SK-N-SH (cell line): ENCODE measurements at regions not wholly inside any gene's neighbourhood (a gene's known extent, or its start where the extent isn't known, plus 50 kb on each side); places are given as distances from the start of the nearest gene placed in this dataset.

Experiments
- CHD2 ChIP-seq: fragments of 150-350 bp; IDR thresholded peaks from 2 replicates; pipeline ENCODE4 v1.6.1; 2018; ENCODE audit warnings: low read length; ENCODE audit not compliant: partially characterized antibody
- EP300 ChIP-seq, 2 experiments: IDR thresholded peaks; 2 replicates each; pipeline versions ENCODE4 v1.4.0 to v1.6.1; 2012; ENCODE audit warnings: borderline replicate concordance in 1 of 2, low read depth in 1 of 2, low read length in 1 of 2
- EZH2phosphoT487 ChIP-seq: fragments of 200-600 bp; sonication (generic); IDR thresholded peaks from 2 replicates; pipeline ENCODE4 v1.6.1; 2017; ENCODE audit warnings: low read depth, mixed run types, mild to moderate bottlenecking, antibody characterized with exemption, moderate library complexity, borderline replicate concordance
- MXI1 ChIP-seq: IDR thresholded peaks from 2 replicates; pipeline ENCODE4 v1.6.1; 2012; ENCODE audit warnings: mild to moderate bottlenecking, low read depth, low read length, improper control_type of control experiment
- POLR2AphosphoS5 ChIP-seq: IDR thresholded peaks from 2 replicates; pipeline ENCODE4 v1.6.1; 2012; ENCODE audit warnings: low read depth, low read length
- RCOR1 ChIP-seq: fragments of 150-350 bp; IDR thresholded peaks from 2 replicates; pipeline ENCODE4 v1.6.1; 2017; ENCODE audit warnings: antibody characterized with exemption, low read length
- TAF1 ChIP-seq: IDR thresholded peaks from 2 replicates; pipeline ENCODE4 v1.6.1; 2012; ENCODE audit warnings: low read depth, mild to moderate bottlenecking, low read length, moderate library complexity, borderline replicate concordance
- TF ChIP-seq, protein P1 (sequence below): fragments of 200-600 bp; sonication (generic); IDR thresholded peaks from 2 replicates; pipeline ENCODE4 v1.6.1; 2017; ENCODE audit warnings: antibody characterized with exemption, mild to moderate bottlenecking, moderate library complexity
- TF ChIP-seq, protein P2 (sequence below): IDR thresholded peaks from 2 replicates; pipeline ENCODE4 v1.4.0; 2012; ENCODE audit warnings: low read depth

DNA sequence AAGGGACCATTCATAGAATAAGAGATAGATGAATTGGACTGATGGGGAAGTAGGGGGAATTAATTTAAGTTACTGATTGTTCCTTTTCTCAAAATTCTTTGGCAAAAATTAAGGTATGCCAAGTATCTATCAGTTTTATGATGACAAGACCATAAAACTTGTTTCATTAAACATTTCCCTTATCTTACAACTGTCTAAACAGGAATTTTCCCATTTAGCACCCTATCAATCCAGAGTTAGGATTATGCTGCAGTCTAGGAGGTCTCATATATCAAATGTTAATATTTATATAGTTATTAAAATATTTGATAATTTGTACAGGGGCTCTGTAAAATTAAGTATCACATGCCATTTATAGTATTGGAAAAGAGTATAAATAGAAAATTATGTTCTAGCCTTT is 51.5 kb upstream of the ARID1B start:
- TF ChIP-seq TAF1 (no peak), EZH2phosphoT487 (no peak), CHD2 (no peak), POLR2AphosphoS5 (no peak), RCOR1 (no peak), EP300 (IDR thresholded peaks at IDR 0.05; ENCODE audit: borderline replicate concordance in 1 of 2, low read depth in 1 of 2, low read length in 1 of 2) (no peak), MXI1 (no peak)
- TF ChIP-seq, protein P1, sequence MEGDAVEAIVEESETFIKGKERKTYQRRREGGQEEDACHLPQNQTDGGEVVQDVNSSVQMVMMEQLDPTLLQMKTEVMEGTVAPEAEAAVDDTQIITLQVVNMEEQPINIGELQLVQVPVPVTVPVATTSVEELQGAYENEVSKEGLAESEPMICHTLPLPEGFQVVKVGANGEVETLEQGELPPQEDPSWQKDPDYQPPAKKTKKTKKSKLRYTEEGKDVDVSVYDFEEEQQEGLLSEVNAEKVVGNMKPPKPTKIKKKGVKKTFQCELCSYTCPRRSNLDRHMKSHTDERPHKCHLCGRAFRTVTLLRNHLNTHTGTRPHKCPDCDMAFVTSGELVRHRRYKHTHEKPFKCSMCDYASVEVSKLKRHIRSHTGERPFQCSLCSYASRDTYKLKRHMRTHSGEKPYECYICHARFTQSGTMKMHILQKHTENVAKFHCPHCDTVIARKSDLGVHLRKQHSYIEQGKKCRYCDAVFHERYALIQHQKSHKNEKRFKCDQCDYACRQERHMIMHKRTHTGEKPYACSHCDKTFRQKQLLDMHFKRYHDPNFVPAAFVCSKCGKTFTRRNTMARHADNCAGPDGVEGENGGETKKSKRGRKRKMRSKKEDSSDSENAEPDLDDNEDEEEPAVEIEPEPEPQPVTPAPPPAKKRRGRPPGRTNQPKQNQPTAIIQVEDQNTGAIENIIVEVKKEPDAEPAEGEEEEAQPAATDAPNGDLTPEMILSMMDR, result no peak
- TF ChIP-seq, protein P2, sequence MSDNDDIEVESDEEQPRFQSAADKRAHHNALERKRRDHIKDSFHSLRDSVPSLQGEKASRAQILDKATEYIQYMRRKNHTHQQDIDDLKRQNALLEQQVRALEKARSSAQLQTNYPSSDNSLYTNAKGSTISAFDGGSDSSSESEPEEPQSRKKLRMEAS, result no peak
